H9 (cell line): ENCODE measurements at regions not wholly inside any gene's neighbourhood (a gene's known extent, or its start where the extent isn't known, plus 50 kb on each side); places are given as distances from the start of the nearest gene placed in this dataset.

Experiments
- DNase-seq: peaks from one replicate; pipeline ENCODE4 v3.0.0-alpha.2; 2017
- H2AFZ ChIP-seq: one replicate; pipeline ENCODE4 v1.6.1; 2013; ENCODE audit warnings: mild to moderate bottlenecking, low read length, control low read depth, moderate library complexity
- H2AK5ac ChIP-seq: 2 replicates; pipeline ENCODE4 v1.6.1; 2013; ENCODE audit warnings: low read length, control low read depth, mixed read lengths; ENCODE audit not compliant: insufficient read length
- H2BK120ac ChIP-seq: one replicate; pipeline ENCODE4 v1.6.1; 2013; ENCODE audit warnings: low read depth, mild to moderate bottlenecking, low read length, control low read depth, inconsistent platforms; ENCODE audit not compliant: poor library complexity, severe bottlenecking
- H2BK12ac ChIP-seq: 2 replicates; pipeline ENCODE4 v1.6.1; 2013; ENCODE audit warnings: low read length, control low read depth, mixed read lengths, low read depth; ENCODE audit not compliant: insufficient read length
- H2BK15ac ChIP-seq: 2 replicates; pipeline ENCODE4 v1.6.1; 2013; ENCODE audit warnings: low read depth, low read length, control low read depth
- H2BK20ac ChIP-seq: one replicate; pipeline ENCODE4 v1.6.1; 2013; ENCODE audit warnings: low read depth, mild to moderate bottlenecking, low read length, control low read depth, inconsistent platforms; ENCODE audit not compliant: poor library complexity, severe bottlenecking
- H2BK5ac ChIP-seq: 2 replicates; pipeline ENCODE4 v1.6.1; 2013; ENCODE audit warnings: low read length, control low read depth, mixed read lengths; ENCODE audit not compliant: insufficient read length
- H3K14ac ChIP-seq: 2 replicates; pipeline ENCODE4 v1.6.1; 2013; ENCODE audit warnings: low read length, control low read depth; ENCODE audit not compliant: insufficient read depth
- H3K18ac ChIP-seq: 2 replicates; pipeline ENCODE4 v1.6.1; 2013; ENCODE audit warnings: low read depth, mild to moderate bottlenecking, mixed read lengths, low read length, control low read depth; ENCODE audit not compliant: insufficient read length
- H3K23ac ChIP-seq: 2 replicates; pipeline ENCODE4 v1.6.1; 2013; ENCODE audit warnings: low read length, control low read depth, mixed read lengths, low read depth; ENCODE audit not compliant: insufficient read length
- H3K23me2 ChIP-seq: 2 replicates; pipeline ENCODE4 v1.6.1; 2013; ENCODE audit warnings: low read depth, mild to moderate bottlenecking, mixed read lengths, low read length, control low read depth; ENCODE audit not compliant: insufficient read length, poor library complexity, severe bottlenecking
- H3K27ac ChIP-seq: 2 replicates; pipeline ENCODE4 v1.5.1; 2013; ENCODE audit warnings: low read length, control low read depth, mixed read lengths, low read depth; ENCODE audit not compliant: insufficient read length
- H3K27me3 ChIP-seq: 2 replicates; pipeline ENCODE4 v1.6.1; 2013; ENCODE audit warnings: low read length, control low read depth, inconsistent platforms; ENCODE audit not compliant: insufficient read depth
- H3K4ac ChIP-seq: 2 replicates; pipeline ENCODE4 v1.6.1; 2013; ENCODE audit warnings: low read depth, mild to moderate bottlenecking, control low read depth, inconsistent platforms, low read length, moderate library complexity
- H3K4me1 ChIP-seq: 2 replicates; pipeline ENCODE4 v1.6.1; 2013; ENCODE audit warnings: low read length, control low read depth, inconsistent platforms; ENCODE audit not compliant: insufficient read depth
- H3K4me2 ChIP-seq: 2 replicates; pipeline ENCODE4 v1.6.1; 2013; ENCODE audit warnings: low read length, control low read depth, mixed read lengths; ENCODE audit not compliant: insufficient read length, insufficient read depth
- H3K56ac ChIP-seq: 2 replicates; pipeline ENCODE4 v1.6.1; 2013; ENCODE audit warnings: low read depth, mild to moderate bottlenecking, mixed read lengths, low read length, control low read depth; ENCODE audit not compliant: insufficient read length
- H3K79me1 ChIP-seq: 2 replicates; pipeline ENCODE4 v1.6.1; 2013; ENCODE audit warnings: low read depth, mild to moderate bottlenecking, moderate library complexity, low read length, control low read depth, inconsistent platforms; ENCODE audit not compliant: insufficient read depth, poor library complexity, severe bottlenecking
- H3K79me2 ChIP-seq: 2 replicates; pipeline ENCODE4 v1.6.1; 2013; ENCODE audit warnings: low read length, control low read depth, inconsistent platforms; ENCODE audit not compliant: insufficient read depth
- H3K9ac ChIP-seq: 2 replicates; pipeline ENCODE4 v1.6.1; 2013; ENCODE audit warnings: low read length, control low read depth, mixed read lengths; ENCODE audit not compliant: insufficient read length; ENCODE audit errors: extremely low read depth
- H3K9me3 ChIP-seq: one replicate; pipeline ENCODE4 v1.6.1; 2013; ENCODE audit warnings: low read depth, low read length, inconsistent platforms; ENCODE audit not compliant: control insufficient read depth
- H3T11ph ChIP-seq: one replicate; pipeline ENCODE4 v1.6.1; 2013; ENCODE audit warnings: mild to moderate bottlenecking, low read length, control low read depth, inconsistent platforms
- H4K20me1 ChIP-seq: one replicate; pipeline ENCODE4 v1.6.1; 2013; ENCODE audit not compliant: control insufficient read depth, insufficient read length, insufficient read depth
- H4K5ac ChIP-seq: 2 replicates; pipeline ENCODE4 v1.6.1; 2013; ENCODE audit warnings: low read depth, mild to moderate bottlenecking, mixed read lengths, low read length, control low read depth; ENCODE audit not compliant: insufficient read length
- H4K8ac ChIP-seq: replicated peaks from 2 replicates; pipeline ENCODE4 v1.6.1; 2013; ENCODE audit warnings: low read length, control low read depth, mixed read lengths, low read depth; ENCODE audit not compliant: insufficient read length
- H4K91ac ChIP-seq: 2 replicates; pipeline ENCODE4 v1.6.1; 2013; ENCODE audit warnings: low read depth, mild to moderate bottlenecking, moderate library complexity, mixed read lengths, low read length, control low read depth; ENCODE audit not compliant: insufficient read length
- H3K27ac Mint-ChIP-seq, 3 experiments: 2 replicates in 2 of 3; 3 replicates in 1 of 3; pipeline ENCODE4 v1.8.0; 2020 to 2021; ENCODE audit warnings: mixed read lengths in 3 of 3, mild to moderate bottlenecking in 1 of 3, moderate library complexity in 1 of 3
- H3K27me3 Mint-ChIP-seq: 2 replicates; pipeline ENCODE4 v1.8.0; 2021; ENCODE audit warnings: low read depth, mild to moderate bottlenecking, moderate library complexity, mixed read lengths
- H3K36me3 Mint-ChIP-seq, 3 experiments: 2 replicates in 2 of 3; 3 replicates in 1 of 3; pipeline ENCODE4 v1.8.0; 2020 to 2021; ENCODE audit warnings: low read depth in 3 of 3, mixed read lengths in 3 of 3; ENCODE audit not compliant: insufficient read depth in 1 of 3
- H3K4me1 Mint-ChIP-seq, 2 experiments: 2 replicates each; pipeline ENCODE4 v1.8.0; 2020; ENCODE audit warnings: mixed read lengths in 2 of 2
- H3K4me3 Mint-ChIP-seq, 2 experiments: 2 replicates in 1 of 2; 3 replicates in 1 of 2; pipeline ENCODE4 v1.8.0; 2020 to 2021; ENCODE audit warnings: mild to moderate bottlenecking in 2 of 2, mixed read lengths in 2 of 2, moderate library complexity in 1 of 2
- H3K9me3 Mint-ChIP-seq, 2 experiments: 2 replicates in 1 of 2; 3 replicates in 1 of 2; pipeline ENCODE4 v1.8.0; 2020; ENCODE audit warnings: mild to moderate bottlenecking in 2 of 2, mixed read lengths in 2 of 2, moderate library complexity in 1 of 2
- WGBS: extraction: QIAGEN DNeasy Blood & Tissue Kit; methylation state at CpG from one replicate; pipeline ENCODE4 v1.1.7; 2013; ENCODE audit warnings: missing lambda C conversion rate, low lambda C conversion rate, mixed read lengths; ENCODE audit not compliant: insufficient read length; ENCODE audit errors: extremely low coverage; 5-methylcytosine and 5-hydroxymethylcytosine counted together
- TF ChIP-seq, protein P1 (sequence below): fragments of 200-600 bp; sonication (generic); conservative IDR thresholded peaks from 3 replicates; pipeline ENCODE4 v1.8.0; 2021; ENCODE audit warnings: antibody characterized with exemption, mild to moderate bottlenecking

- H4K91ac ChIP-seq: no peak overlapping the region
- H3K18ac ChIP-seq: no peak overlapping the region
- H3K4me2 ChIP-seq: no peak overlapping the region
- H3K9ac ChIP-seq: no peak overlapping the region
- DNase-seq: no peak
- WGBS: no CpG with 5 or more reads among the region's 1 CpG
- no peak overlapping the region for H2BK120ac ChIP-seq
- no peak overlapping the region for H3K27ac ChIP-seq
- H3K23me2 ChIP-seq: no peaks in the 10 kb centered on the region
- no peak overlapping the region for H2BK20ac ChIP-seq
- H3K4me3 Mint-ChIP-seq: no peak overlapping the region
- no peak overlapping the region for H4K5ac ChIP-seq
- H2BK15ac ChIP-seq: no peak overlapping the region
- H3T11ph ChIP-seq: no peak overlapping the region
- no peaks in the 10 kb centered on the region for H4K20me1 ChIP-seq
- no peak overlapping the region for H4K8ac ChIP-seq
- H3K27me3 ChIP-seq: no peaks in the 10 kb centered on the region
- H3K9me3 Mint-ChIP-seq: peaks cover 14 to 15% of the 10 kb centered on the region in 2 experiments
- H3K4me1 ChIP-seq: no peaks in the 10 kb centered on the region
- H3K4ac ChIP-seq: no peak overlapping the region
- H3K14ac ChIP-seq: no peak overlapping the region
- H3K27ac Mint-ChIP-seq: 0 out of 7 replicates have a peak overlapping the region, but pooled peaks of 1 of the 3 experiments have one; percentile 20
- no peaks in the 10 kb centered on the region for H3K79me1 ChIP-seq
- TF ChIP-seq, protein P1, sequence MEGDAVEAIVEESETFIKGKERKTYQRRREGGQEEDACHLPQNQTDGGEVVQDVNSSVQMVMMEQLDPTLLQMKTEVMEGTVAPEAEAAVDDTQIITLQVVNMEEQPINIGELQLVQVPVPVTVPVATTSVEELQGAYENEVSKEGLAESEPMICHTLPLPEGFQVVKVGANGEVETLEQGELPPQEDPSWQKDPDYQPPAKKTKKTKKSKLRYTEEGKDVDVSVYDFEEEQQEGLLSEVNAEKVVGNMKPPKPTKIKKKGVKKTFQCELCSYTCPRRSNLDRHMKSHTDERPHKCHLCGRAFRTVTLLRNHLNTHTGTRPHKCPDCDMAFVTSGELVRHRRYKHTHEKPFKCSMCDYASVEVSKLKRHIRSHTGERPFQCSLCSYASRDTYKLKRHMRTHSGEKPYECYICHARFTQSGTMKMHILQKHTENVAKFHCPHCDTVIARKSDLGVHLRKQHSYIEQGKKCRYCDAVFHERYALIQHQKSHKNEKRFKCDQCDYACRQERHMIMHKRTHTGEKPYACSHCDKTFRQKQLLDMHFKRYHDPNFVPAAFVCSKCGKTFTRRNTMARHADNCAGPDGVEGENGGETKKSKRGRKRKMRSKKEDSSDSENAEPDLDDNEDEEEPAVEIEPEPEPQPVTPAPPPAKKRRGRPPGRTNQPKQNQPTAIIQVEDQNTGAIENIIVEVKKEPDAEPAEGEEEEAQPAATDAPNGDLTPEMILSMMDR: no peak
- H3K4me1 Mint-ChIP-seq: no peaks in the 10 kb centered on the region
- H3K56ac ChIP-seq: no peak overlapping the region
- no peak overlapping the region for H2AK5ac ChIP-seq
- H3K9me3 ChIP-seq: no peaks in the 10 kb centered on the region
- no peak overlapping the region for H2BK12ac ChIP-seq
- peaks cover 0 to 2% (median 0%) of the 10 kb centered on the region in 3 experiments; a peak in 2 of 7 replicates for H3K36me3 Mint-ChIP-seq
- H3K23ac ChIP-seq: no peak overlapping the region
- no peak overlapping the region for H2BK5ac ChIP-seq
- no peak overlapping the region for H2AFZ ChIP-seq
- H3K27me3 Mint-ChIP-seq: no peaks in the 10 kb centered on the region; the same call in 1 of the 2 replicates
- no peaks in the 10 kb centered on the region for H3K79me2 ChIP-seq
Measured at GRCh38 chr12:58801986-58802385, 118.3 kb downstream of the LRIG3 start.
